ENCODE measurements at regions not wholly inside any gene's neighbourhood (a gene's known extent, or its start where the extent isn't known, plus 50 kb on each side); places are given as distances from the start of the nearest gene placed in this dataset.

DNA sequence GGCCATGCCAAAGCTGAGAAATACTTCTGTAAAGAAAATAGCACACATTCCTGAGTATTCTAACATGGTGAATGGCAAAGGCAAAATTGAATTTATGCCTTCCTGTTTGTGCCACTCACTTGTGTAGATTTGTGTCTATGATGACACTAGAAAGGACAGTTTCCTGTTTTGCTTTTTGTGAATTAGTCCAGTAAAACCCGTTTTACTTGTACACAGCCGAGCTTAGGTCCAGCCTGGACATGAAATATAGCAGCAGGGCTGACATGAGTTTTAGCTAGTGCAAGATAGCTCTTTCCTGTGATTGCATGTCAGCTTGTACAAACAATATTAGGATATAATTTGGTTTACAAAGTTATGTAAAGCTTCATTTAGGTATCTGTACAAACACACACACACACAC is 1891.7 kb upstream of the WWC1 start:
- TF ChIP-seq EZH2 (IDR thresholded peaks at IDR 0.05), result no peak
- no peak for TF ChIP-seq POLR2AphosphoS5 (IDR thresholded peaks at IDR 0.05; ENCODE audit: borderline replicate concordance, low read depth, low read length)
- TF ChIP-seq FOXP2 (optimal IDR thresholded peaks at IDR 0.05; ENCODE audit: control extremely low read depth, extremely low read length, insufficient read depth), result no peak
